Neural cell (in vitro differentiated cells): ENCODE measurements at regions not wholly inside any gene's neighbourhood (a gene's known extent, or its start where the extent isn't known, plus 50 kb on each side); places are given as distances from the start of the nearest gene placed in this dataset.

Source experiments
- H2AFZ ChIP-seq: fragments of 200-600, 300-800 bp; sonication (generic), shearing (Covaris generic); 2 replicates; pipeline ENCODE4 v1.6.0; 2014; ENCODE audit warnings: low read depth, mild to moderate bottlenecking, antibody characterized with exemption, low read length, moderate library complexity
- H3F3A ChIP-seq: fragments of 200-600 bp; shearing (Covaris generic); 2 replicates; pipeline ENCODE4 v1.6.1; 2016; ENCODE audit warnings: mild to moderate bottlenecking, moderate library complexity, mixed read lengths, antibody characterized with exemption, low read length; ENCODE audit not compliant: insufficient read depth, poor library complexity, severe bottlenecking
- H3K27ac ChIP-seq: fragments of 200-600, 300-800 bp; sonication (generic), shearing (Covaris generic); 2 replicates; pipeline ENCODE4 v1.5.1; 2014; ENCODE audit warnings: mild to moderate bottlenecking, low read length, moderate library complexity
- H3K27me3 ChIP-seq: fragments of 300-800, 200-600 bp; sonication (generic), shearing (Covaris generic); 2 replicates; pipeline ENCODE4 v1.6.0; 2014; ENCODE audit warnings: mild to moderate bottlenecking, low read depth, low read length, moderate library complexity; ENCODE audit not compliant: insufficient read depth
- H3K36me3 ChIP-seq: fragments of 300-800, 200-600 bp; sonication (generic), shearing (Covaris generic); 2 replicates; pipeline ENCODE4 v1.5.1; 2014; ENCODE audit warnings: mild to moderate bottlenecking, antibody characterized with exemption, low read length, moderate library complexity; ENCODE audit not compliant: insufficient read depth
- H3K4me2 ChIP-seq: fragments of 300-800, 200-600 bp; sonication (generic), shearing (Covaris generic); 2 replicates; pipeline ENCODE4 v1.6.0; 2014; ENCODE audit warnings: mild to moderate bottlenecking, low read length
- H3K4me3 ChIP-seq: fragments of 300-800, 200-600 bp; sonication (generic), shearing (Covaris generic); 2 replicates; pipeline ENCODE4 v1.5.1; 2014; ENCODE audit warnings: mild to moderate bottlenecking, low read length, moderate library complexity
- H3K79me2 ChIP-seq: fragments of 200-600 bp; shearing (Covaris generic); replicated peaks from 2 replicates; pipeline ENCODE4 v1.6.0; 2014; ENCODE audit warnings: mild to moderate bottlenecking, low read length, moderate library complexity; ENCODE audit not compliant: insufficient read depth
- H3K9ac ChIP-seq: fragments of 300-800, 200-600 bp; sonication (generic), shearing (Covaris generic); 2 replicates; pipeline ENCODE4 v1.6.1; 2016; ENCODE audit warnings: mild to moderate bottlenecking, low read length, mixed read lengths
- H3K9me2 ChIP-seq: fragments of 200-600 bp; shearing (Covaris generic); 2 replicates; pipeline ENCODE4 v1.6.1; 2016; ENCODE audit warnings: mild to moderate bottlenecking, low read length, mixed read lengths; ENCODE audit not compliant: insufficient read depth
- H3K9me3 ChIP-seq: fragments of 200-600, 300-800 bp; sonication (generic), shearing (Covaris generic); 2 replicates; pipeline ENCODE4 v1.6.1; 2016; ENCODE audit warnings: mild to moderate bottlenecking, mixed run types, low read length, moderate library complexity, mixed read lengths
- H4K20me1 ChIP-seq: fragments of 200-600 bp; shearing (Covaris generic); 2 replicates; pipeline ENCODE4 v1.6.1; 2016; ENCODE audit warnings: mild to moderate bottlenecking, mixed run types; ENCODE audit not compliant: insufficient read depth
- CTCF ChIP-seq: fragments of 450-650 bp; IDR thresholded peaks from 2 replicates; pipeline ENCODE4 v1.5.1; 2014; ENCODE audit warnings: antibody characterized with exemption, mild to moderate bottlenecking, moderate library complexity; ENCODE audit not compliant: poor library complexity, severe bottlenecking
- EP300 ChIP-seq: fragments of 450-650 bp; conservative IDR thresholded peaks from 2 replicates; pipeline ENCODE4 v1.6.1; 2014; ENCODE audit warnings: antibody characterized with exemption, mild to moderate bottlenecking, moderate library complexity; ENCODE audit not compliant: poor library complexity, severe bottlenecking
- EZH2 ChIP-seq: fragments of 200-600, 300-800 bp; shearing (Covaris generic), sonication (generic); IDR thresholded peaks from 2 replicates; pipeline ENCODE4 v1.6.1; 2014; ENCODE audit warnings: antibody characterized with exemption, low read length, borderline replicate concordance, mild to moderate bottlenecking; ENCODE audit not compliant: insufficient read depth, poor library complexity, severe bottlenecking
- MXI1 ChIP-seq: fragments of 450-650 bp; conservative IDR thresholded peaks from 2 replicates; pipeline ENCODE4 v1.6.1; 2014; ENCODE audit warnings: antibody characterized with exemption, mild to moderate bottlenecking; ENCODE audit not compliant: poor library complexity, severe bottlenecking
- POLR2AphosphoS5 ChIP-seq: IDR thresholded peaks from 2 replicates; pipeline ENCODE4 v1.6.1; 2012
- RAD21 ChIP-seq: fragments of 450-650 bp; conservative IDR thresholded peaks from 2 replicates; pipeline ENCODE4 v1.6.1; 2014; ENCODE audit warnings: antibody characterized with exemption, mild to moderate bottlenecking, moderate library complexity
- SMC3 ChIP-seq: fragments of 450-650 bp; conservative IDR thresholded peaks from 2 replicates; pipeline ENCODE4 v1.6.1; 2014; ENCODE audit warnings: antibody characterized with exemption, mild to moderate bottlenecking, moderate library complexity; ENCODE audit not compliant: poor library complexity
- TAF1 ChIP-seq: IDR thresholded peaks from 2 replicates; pipeline ENCODE4 v1.6.1; 2012; ENCODE audit warnings: low read depth
- TF ChIP-seq, protein P1 (sequence below): IDR thresholded peaks from 2 replicates; pipeline ENCODE4 v1.6.1; 2012; ENCODE audit warnings: borderline replicate concordance

DNA sequence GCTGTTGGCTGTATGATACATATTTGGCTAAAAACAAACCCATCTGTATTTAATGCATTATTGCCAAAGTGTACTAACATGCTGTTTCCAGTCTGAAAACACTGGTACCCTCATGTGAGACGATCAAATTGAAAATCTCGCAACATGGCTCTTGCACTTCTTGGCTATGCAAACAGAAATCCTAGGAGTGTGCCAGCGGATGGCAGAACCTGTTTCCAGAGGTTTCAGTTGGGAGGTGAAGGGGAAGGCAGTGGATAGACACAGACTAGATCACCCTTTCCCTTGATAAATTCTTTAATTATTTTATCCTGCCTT, 350.3 kb downstream of the TUSC7 start:
- Histone ChIP-seq H3F3A (no peaks in the 10 kb centered on the region), H3K9me2 (no peaks in the 10 kb centered on the region), H3K4me2 (no peak overlapping the region), H4K20me1 (no peaks in the 10 kb centered on the region), H3K9me3 (no peaks in the 10 kb centered on the region), H3K27ac (no peak overlapping the region), H3K27me3 (no peaks in the 10 kb centered on the region), H3K79me2 (peaks cover 3% of the 10 kb centered on the region), H3K9ac (no peak overlapping the region), H3K36me3 (no peaks in the 10 kb centered on the region), H2AFZ (no peak overlapping the region), H3K4me3 (no peak overlapping the region)
- TF ChIP-seq EZH2 (no peak), TAF1 (no peak)

DNA sequence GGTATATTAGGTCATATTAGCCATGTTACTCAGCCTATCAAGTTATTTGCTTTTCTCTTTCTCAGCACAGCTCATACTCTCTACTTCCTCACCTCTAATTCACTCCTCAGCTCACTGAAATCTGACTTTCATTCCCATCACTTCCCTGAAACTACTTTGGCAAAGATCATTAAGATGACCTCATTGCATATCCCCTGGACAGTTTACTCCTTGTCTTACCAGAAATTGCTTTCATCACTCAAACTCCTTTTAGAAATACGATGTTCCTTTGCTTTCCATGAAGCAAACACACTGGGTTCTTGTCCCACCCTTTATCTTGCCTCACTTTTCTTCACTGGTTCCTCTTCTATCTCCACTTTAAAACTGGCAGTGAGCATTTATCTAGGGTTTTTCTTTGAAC, 354.4 kb downstream of the TUSC7 start:
- Histone ChIP-seq H3K9me2 (no peaks in the 10 kb centered on the region), H3K4me2 (no peak overlapping the region), H3K4me3 (no peak overlapping the region), H3K27ac (no peak overlapping the region), H3K9me3 (no peaks in the 10 kb centered on the region), H3K36me3 (no peaks in the 10 kb centered on the region), H3K79me2 (peaks cover 3% of the 10 kb centered on the region), H3K27me3 (no peaks in the 10 kb centered on the region), H3K9ac (no peak overlapping the region), H3F3A (no peaks in the 10 kb centered on the region), H4K20me1 (no peaks in the 10 kb centered on the region), H2AFZ (no peak overlapping the region)
- TF ChIP-seq RAD21 (no peak), MXI1 (no peak), POLR2AphosphoS5 (no peak), SMC3 (no peak), CTCF (no peak), EZH2 (no peak), TAF1 (no peak), EP300 (no peak)
- TF ChIP-seq, protein P1, sequence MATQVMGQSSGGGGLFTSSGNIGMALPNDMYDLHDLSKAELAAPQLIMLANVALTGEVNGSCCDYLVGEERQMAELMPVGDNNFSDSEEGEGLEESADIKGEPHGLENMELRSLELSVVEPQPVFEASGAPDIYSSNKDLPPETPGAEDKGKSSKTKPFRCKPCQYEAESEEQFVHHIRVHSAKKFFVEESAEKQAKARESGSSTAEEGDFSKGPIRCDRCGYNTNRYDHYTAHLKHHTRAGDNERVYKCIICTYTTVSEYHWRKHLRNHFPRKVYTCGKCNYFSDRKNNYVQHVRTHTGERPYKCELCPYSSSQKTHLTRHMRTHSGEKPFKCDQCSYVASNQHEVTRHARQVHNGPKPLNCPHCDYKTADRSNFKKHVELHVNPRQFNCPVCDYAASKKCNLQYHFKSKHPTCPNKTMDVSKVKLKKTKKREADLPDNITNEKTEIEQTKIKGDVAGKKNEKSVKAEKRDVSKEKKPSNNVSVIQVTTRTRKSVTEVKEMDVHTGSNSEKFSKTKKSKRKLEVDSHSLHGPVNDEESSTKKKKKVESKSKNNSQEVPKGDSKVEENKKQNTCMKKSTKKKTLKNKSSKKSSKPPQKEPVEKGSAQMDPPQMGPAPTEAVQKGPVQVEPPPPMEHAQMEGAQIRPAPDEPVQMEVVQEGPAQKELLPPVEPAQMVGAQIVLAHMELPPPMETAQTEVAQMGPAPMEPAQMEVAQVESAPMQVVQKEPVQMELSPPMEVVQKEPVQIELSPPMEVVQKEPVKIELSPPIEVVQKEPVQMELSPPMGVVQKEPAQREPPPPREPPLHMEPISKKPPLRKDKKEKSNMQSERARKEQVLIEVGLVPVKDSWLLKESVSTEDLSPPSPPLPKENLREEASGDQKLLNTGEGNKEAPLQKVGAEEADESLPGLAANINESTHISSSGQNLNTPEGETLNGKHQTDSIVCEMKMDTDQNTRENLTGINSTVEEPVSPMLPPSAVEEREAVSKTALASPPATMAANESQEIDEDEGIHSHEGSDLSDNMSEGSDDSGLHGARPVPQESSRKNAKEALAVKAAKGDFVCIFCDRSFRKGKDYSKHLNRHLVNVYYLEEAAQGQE: no peak

GRCh38 chr3:117068301-117068700, 358.7 kb downstream of the TUSC7 start:
- Histone ChIP-seq H3K36me3 (no peaks in the 10 kb centered on the region), H3K4me2 (no peak overlapping the region), H2AFZ (no peak overlapping the region), H3F3A (no peaks in the 10 kb centered on the region), H3K9me3 (no peaks in the 10 kb centered on the region), H3K9me2 (no peaks in the 10 kb centered on the region), H4K20me1 (no peaks in the 10 kb centered on the region), H3K4me3 (no peak overlapping the region), H3K9ac (no peak overlapping the region), H3K27ac (no peak overlapping the region), H3K27me3 (no peaks in the 10 kb centered on the region), H3K79me2 (no peaks in the 10 kb centered on the region)
- no peak for TF ChIP-seq TAF1
- TF ChIP-seq SMC3: no peak
